Colonic mucosa (tissue), 4 donors: ENCODE measurements at regions not wholly inside any gene's neighbourhood (a gene's known extent, or its start where the extent isn't known, plus 50 kb on each side); places are given as distances from the start of the nearest gene placed in this dataset.

ENCODE experiments used
- DNase-seq: peaks from one replicate; pipeline ENCODE4 v3.0.0-alpha.2; 2020
- H3K27ac ChIP-seq: fragments of 200-600 bp; one replicate; pipeline ENCODE4 v1.8.0; 2021
- H3K27me3 ChIP-seq: fragments of 200-600 bp; one replicate; pipeline ENCODE4 v1.8.0; 2021
- H3K36me3 ChIP-seq: fragments of 200-600 bp; one replicate; pipeline ENCODE4 v1.8.0; 2021
- H3K4me1 ChIP-seq: fragments of 200-600 bp; one replicate; pipeline ENCODE4 v1.8.0; 2021; ENCODE audit warnings: mild to moderate bottlenecking
- H3K4me3 ChIP-seq: fragments of 200-600 bp; one replicate; pipeline ENCODE4 v1.8.0; 2021
- H3K9ac ChIP-seq, 2 donors: one replicate each; pipeline ENCODE4 v1.7.0; 2013; ENCODE audit warnings: control low read depth in 2 of 2, low read depth in 2 of 2, low read length in 2 of 2
- H3K9me3 ChIP-seq: fragments of 200-600 bp; one replicate; pipeline ENCODE4 v1.8.0; 2021
- CTCF ChIP-seq: fragments of 200-600 bp; IDR thresholded peaks from one replicate; pipeline ENCODE4 v1.8.0; 2022; ENCODE audit warnings: antibody characterized with exemption, mild to moderate bottlenecking
- intact Hi-C: fragments of 100-400 bp; cut with DNase I; formaldehyde crosslinking; loops from one replicate; pipeline ENCODE4 v1.14.1; 2022
- donor health status: healthy.
- donor health status: DM: no; HTN: no; CAD: no.
- donor health status: DM: no; HTN: no; CAD: no.

- intact Hi-C loops, result no loop called here
- no peak overlapping the region for H3K4me3 ChIP-seq
These were observed 425.3 kb downstream of the NPHP4 start for GRCh38 chr1:5566924-5567323.

GRCh38 chr1:5565281-5566125 is 426.7 kb downstream of the NPHP4 start:
- TF ChIP-seq CTCF, result no peak
- DNase-seq, result peak; percentile 6
- H3K4me1 ChIP-seq, result no peaks in the 10 kb centered on the region
- no peaks in the 10 kb centered on the region for H3K9me3 ChIP-seq
- no peaks in the 10 kb centered on the region for H3K27me3 ChIP-seq
- H3K36me3 ChIP-seq, result no peaks in the 10 kb centered on the region
- no peak overlapping the region for H3K4me3 ChIP-seq
- intact Hi-C loops, result no loop called here
- H3K9ac ChIP-seq, result no peak overlapping the region
- no peak overlapping the region for H3K27ac ChIP-seq

More at GRCh38 chr1:5566924-5567323, 425.3 kb downstream of the NPHP4 start:
- Histone ChIP-seq H3K9me3 (no peaks in the 10 kb centered on the region), H3K36me3 (no peaks in the 10 kb centered on the region), H3K27me3 (no peaks in the 10 kb centered on the region), H3K9ac (no peak overlapping the region), H3K4me1 (no peaks in the 10 kb centered on the region), H3K27ac (no peak overlapping the region)
- DNase-seq, result no peak
- TF ChIP-seq CTCF, result no peak

- Histone ChIP-seq H3K27me3 (no peaks in the 10 kb centered on the region), H3K4me3 (no peak overlapping the region), H3K9me3 (no peaks in the 10 kb centered on the region), H3K27ac (no peak overlapping the region), H3K9ac (no peak overlapping the region), H3K4me1 (no peaks in the 10 kb centered on the region), H3K36me3 (no peaks in the 10 kb centered on the region)
- peak; percentile 11 for DNase-seq
- no peak for TF ChIP-seq CTCF
- intact Hi-C loops, result no loop called here
These were observed 427.5 kb downstream of the NPHP4 start for GRCh38 chr1:5564578-5565257.

GRCh38 chr1:5563861-5564577 is 428.2 kb downstream of the NPHP4 start:
- Histone ChIP-seq H3K9ac (no peak overlapping the region), H3K27ac (no peak overlapping the region), H3K36me3 (no peaks in the 10 kb centered on the region), H3K9me3 (no peaks in the 10 kb centered on the region), H3K4me3 (no peak overlapping the region), H3K27me3 (no peaks in the 10 kb centered on the region), H3K4me1 (no peaks in the 10 kb centered on the region)
- intact Hi-C loops, result no loop called here
- no peak for TF ChIP-seq CTCF
- no peak for DNase-seq

GRCh38 chr1:5562769-5563168 is 429.5 kb downstream of the NPHP4 start:
- no peaks in the 10 kb centered on the region for H3K27me3 ChIP-seq
- no peaks in the 10 kb centered on the region for H3K36me3 ChIP-seq
- no peak overlapping the region for H3K9ac ChIP-seq
- no peaks in the 10 kb centered on the region for H3K9me3 ChIP-seq
- H3K4me1 ChIP-seq, result no peaks in the 10 kb centered on the region
- intact Hi-C loops, result no loop called here
- DNase-seq, result no peak
- no peak for TF ChIP-seq CTCF
- H3K4me3 ChIP-seq, result no peak overlapping the region
- no peak overlapping the region for H3K27ac ChIP-seq
